H1 (cell line): ENCODE measurements at regions not wholly inside any gene's neighbourhood (a gene's known extent, or its start where the extent isn't known, plus 50 kb on each side); places are given as distances from the start of the nearest gene placed in this dataset.

Experiments used
- ASH2L ChIP-seq: fragments of 200-600, 300-600 bp; sonication (generic); IDR thresholded peaks from one replicate; pipeline ENCODE4 v1.7.1; 2017; ENCODE audit warnings: low read length
- CHD2 ChIP-seq: IDR thresholded peaks from 2 replicates; pipeline ENCODE4 v1.6.1; 2012; ENCODE audit warnings: low read length, improper control_type of control experiment
- HDAC2 ChIP-seq, 2 experiments: fragments of 300-600 bp in 1 of 2; sonication (generic) in 1 of 2; IDR thresholded peaks; 2 replicates each; pipeline ENCODE4 v1.6.1; 2011 to 2012; ENCODE audit warnings: low read depth in 2 of 2, low read length in 2 of 2, mild to moderate bottlenecking in 2 of 2, moderate library complexity in 2 of 2, borderline replicate concordance in 1 of 2, inconsistent platforms in 1 of 2
- HDAC6 ChIP-seq: IDR thresholded peaks from one replicate; pipeline ENCODE4 v1.7.1; 2012; ENCODE audit warnings: low read depth, mild to moderate bottlenecking, inconsistent platforms, low read length, moderate library complexity
- PHF8 ChIP-seq: fragments of 200-600 bp; sonication (generic); conservative IDR thresholded peaks from 2 replicates; pipeline ENCODE4 v1.7.1; 2012; ENCODE audit warnings: low read depth, mild to moderate bottlenecking, inconsistent platforms, low read length, moderate library complexity
- POLR2A ChIP-seq, 2 experiments: IDR thresholded peaks; 1 replicate in 1 of 2; 2 replicates in 1 of 2; pipeline ENCODE4 v1.6.1; 2011; ENCODE audit warnings: low read depth in 2 of 2, low read length in 2 of 2, mild to moderate bottlenecking in 2 of 2; ENCODE audit errors: control extremely low read depth in 1 of 2
- TF ChIP-seq, protein P1 (sequence below): IDR thresholded peaks from 2 replicates; pipeline ENCODE4 v1.6.1; 2012; ENCODE audit warnings: inconsistent platforms

DNA sequence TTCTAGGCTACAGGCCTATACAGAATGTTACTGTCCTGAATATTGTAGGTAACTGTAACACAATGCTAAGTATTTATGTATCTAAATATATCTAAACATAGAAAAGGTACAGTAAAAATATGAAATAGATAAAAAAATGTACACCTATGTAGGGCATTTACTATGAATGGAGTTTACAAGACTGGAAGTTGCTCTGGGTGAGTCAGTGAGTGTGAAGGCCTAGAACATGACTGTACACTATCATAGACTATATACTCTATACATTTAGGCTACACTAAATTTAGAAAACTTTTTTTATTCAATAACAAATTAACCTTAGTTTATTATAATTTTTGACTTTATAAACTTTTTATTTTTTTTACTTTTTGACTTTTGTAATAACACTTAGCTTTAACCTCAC, 136.9 kb downstream of the DUSP10 start (continued):
- TF ChIP-seq, protein P1, sequence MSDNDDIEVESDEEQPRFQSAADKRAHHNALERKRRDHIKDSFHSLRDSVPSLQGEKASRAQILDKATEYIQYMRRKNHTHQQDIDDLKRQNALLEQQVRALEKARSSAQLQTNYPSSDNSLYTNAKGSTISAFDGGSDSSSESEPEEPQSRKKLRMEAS = no peak
- TF ChIP-seq PHF8 (no peak), POLR2A (IDR thresholded peaks at IDR 0.05; ENCODE audit: control extremely low read depth in 1 of 2, low read depth in 2 of 2, low read length in 2 of 2) (no peak), CHD2 (no peak), HDAC2 (IDR thresholded peaks at IDR 0.05; ENCODE audit: borderline replicate concordance in 1 of 2, low read depth in 2 of 2, low read length in 2 of 2) (no peak), ASH2L (no peak), HDAC6 (no peak)
